Fibroblast of mammary gland (primary cell): ENCODE measurements at regions not wholly inside any gene's neighbourhood (a gene's known extent, or its start where the extent isn't known, plus 50 kb on each side); places are given as distances from the start of the nearest gene placed in this dataset.

Source experiments
- DNase-seq: peaks from one replicate; pipeline ENCODE4 v3.0.0-alpha.2; 2010; ENCODE audit warnings: low read depth
- H3K4me3 ChIP-seq: 2 replicates; pipeline ENCODE4 v1.5.1; 2011; ENCODE audit warnings: low read depth, mild to moderate bottlenecking, low read length, moderate library complexity; ENCODE audit not compliant: control insufficient read depth
- TF ChIP-seq, protein P1 (sequence below): conservative IDR thresholded peaks from 2 replicates; pipeline ENCODE4 v1.5.1; 2011; ENCODE audit warnings: low read depth, low read length, inconsistent platforms; ENCODE audit not compliant: control insufficient read depth, insufficient read depth

DNA sequence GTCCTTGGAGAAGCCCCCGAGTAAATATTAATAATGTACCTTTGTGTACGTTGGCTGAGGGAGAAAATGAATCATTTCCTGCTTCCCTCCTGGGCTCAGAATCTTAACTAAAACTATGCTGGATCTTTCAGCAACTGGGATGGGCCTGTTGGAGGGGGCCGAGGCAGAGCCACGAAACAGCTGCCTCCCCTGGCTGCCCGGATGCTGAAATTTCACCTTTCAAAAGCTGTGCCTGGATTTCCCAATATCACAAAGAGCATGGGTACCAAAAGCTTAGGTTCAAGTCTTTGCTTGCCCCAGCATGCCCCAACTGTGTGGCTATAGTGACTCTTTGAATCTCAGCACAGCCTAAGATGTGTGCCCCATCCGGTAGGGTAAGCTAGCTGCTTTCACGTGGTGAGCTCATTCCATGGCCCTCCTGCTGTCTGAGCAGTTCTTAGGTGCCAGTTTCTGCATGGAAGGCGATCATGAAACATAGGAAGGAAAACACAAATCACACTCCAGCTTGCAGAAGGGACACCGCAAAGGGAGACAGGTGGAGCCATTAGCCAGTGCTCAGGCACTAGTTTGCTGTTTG lies 473.5 kb downstream of the PTPRU start:
- DNase-seq: peak; percentile 73
- TF ChIP-seq, protein P1, sequence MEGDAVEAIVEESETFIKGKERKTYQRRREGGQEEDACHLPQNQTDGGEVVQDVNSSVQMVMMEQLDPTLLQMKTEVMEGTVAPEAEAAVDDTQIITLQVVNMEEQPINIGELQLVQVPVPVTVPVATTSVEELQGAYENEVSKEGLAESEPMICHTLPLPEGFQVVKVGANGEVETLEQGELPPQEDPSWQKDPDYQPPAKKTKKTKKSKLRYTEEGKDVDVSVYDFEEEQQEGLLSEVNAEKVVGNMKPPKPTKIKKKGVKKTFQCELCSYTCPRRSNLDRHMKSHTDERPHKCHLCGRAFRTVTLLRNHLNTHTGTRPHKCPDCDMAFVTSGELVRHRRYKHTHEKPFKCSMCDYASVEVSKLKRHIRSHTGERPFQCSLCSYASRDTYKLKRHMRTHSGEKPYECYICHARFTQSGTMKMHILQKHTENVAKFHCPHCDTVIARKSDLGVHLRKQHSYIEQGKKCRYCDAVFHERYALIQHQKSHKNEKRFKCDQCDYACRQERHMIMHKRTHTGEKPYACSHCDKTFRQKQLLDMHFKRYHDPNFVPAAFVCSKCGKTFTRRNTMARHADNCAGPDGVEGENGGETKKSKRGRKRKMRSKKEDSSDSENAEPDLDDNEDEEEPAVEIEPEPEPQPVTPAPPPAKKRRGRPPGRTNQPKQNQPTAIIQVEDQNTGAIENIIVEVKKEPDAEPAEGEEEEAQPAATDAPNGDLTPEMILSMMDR: no peak
- no peak overlapping the region for H3K4me3 ChIP-seq

DNA sequence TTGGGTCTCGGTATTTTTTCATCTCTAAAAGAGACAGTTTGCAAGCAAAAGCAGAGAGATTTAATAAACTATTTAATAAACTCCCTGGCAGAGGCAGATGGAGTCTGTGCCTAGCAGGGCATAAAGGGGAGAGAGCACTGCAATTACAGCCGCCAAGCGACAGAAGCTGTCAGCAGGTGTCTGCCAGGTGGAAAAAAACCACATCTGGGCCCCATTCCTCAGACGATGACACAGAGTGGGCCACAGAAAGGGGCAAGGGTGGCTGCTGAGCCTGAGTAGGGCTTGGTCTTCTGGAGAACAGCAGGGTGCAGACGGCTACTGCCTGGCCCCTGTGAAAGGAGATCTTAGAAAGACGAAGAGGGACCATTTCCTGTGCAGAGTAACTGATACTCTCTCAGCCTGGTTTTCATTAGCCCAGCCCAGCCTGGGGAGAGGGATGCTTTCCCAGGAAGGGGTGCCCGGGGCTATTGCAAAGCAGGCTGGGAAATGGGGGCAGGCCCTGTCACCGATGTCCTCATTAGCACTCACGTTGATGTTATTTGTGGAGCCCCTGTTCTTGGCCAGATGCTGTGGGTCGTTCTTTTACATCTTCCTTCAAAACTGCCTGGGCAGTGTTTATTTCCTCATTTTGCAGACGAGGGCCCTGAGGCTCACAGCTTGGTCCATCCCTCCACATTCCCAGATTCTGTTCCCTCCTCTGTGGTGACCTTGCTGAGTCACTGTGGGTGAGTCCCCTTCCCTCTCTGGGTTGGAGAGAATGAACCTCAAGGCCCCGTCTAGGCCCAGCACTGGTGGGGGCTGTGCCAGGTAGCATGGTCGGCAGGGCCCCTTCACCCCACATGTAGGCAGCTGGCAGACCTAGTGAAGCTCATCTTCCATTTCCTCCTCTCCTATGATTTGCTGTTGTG lies 472.7 kb downstream of the PTPRU start:
- DNase-seq: peak; percentile 84
- TF ChIP-seq, protein P1: no peak
- no peak overlapping the region for H3K4me3 ChIP-seq

DNA sequence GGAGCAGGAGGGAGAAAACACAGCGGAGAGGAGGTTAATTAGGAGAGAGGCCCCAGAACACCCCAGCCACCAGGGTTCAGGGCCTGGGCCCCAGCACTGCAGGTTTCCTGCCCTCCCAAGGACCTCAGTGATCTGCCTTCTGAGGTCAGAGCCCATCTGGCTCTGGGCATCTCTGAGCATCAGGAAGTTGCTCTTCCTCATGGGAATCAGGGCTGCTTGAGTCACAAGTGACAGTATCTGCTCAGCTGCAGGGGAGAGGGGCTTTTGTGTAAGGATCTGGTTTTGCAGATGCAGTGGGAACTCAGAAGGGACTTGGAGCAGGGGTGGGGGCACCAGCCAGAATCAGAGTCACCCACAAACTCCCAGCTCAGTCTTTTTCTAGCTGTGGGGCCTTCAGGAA lies 472.1 kb downstream of the PTPRU start:
- TF ChIP-seq, protein P1: no peak
- DNase-seq: peak; percentile 72
- no peak overlapping the region for H3K4me3 ChIP-seq

DNA sequence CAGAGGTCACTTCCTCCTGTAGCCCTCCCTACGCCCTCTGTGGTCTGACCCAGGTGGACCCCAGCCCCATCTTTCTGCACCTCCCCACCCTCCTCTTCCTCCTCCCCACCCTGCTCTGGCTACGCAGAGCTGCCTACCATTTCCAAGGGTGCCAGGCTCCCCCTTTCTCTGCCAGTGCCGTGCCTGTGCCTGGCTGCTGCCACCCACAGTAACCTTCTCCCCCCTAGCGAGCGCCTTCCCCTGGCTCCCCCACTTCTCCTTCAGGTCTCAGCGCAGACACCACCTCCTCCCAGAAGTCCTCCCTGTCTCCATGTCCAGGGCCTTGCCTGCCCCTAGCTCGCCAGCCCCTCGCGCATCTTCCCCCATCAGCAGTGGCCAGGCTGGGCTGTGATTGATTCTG lies 471.5 kb downstream of the PTPRU start:
- H3K4me3 ChIP-seq: no peak overlapping the region
- TF ChIP-seq, protein P1: no peak
- no peak for DNase-seq

DNA sequence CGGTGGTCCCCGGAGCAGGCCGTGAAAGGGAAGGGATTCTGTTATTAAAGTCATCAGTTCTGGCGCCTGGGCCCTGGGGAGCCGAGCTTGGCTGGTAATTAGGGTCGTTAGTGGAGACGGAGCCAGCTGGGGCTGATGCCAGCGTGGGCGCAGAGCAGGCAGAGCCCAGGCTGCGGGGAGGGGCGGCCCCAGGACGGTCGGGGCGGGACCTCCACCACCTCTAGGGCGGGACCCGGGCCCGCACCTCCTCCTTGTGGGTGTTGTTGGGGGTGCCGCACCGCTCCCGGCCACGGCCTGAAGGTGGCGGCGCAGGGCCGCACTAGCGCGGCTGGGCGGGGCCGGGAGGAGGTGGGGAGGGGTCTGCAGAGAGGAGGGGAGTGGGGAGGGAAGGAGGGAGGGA lies 470.6 kb downstream of the PTPRU start:
- TF ChIP-seq, protein P1: peak; percentile 42
- peak; percentile 45 for DNase-seq
- H3K4me3 ChIP-seq: no peak overlapping the region

DNA sequence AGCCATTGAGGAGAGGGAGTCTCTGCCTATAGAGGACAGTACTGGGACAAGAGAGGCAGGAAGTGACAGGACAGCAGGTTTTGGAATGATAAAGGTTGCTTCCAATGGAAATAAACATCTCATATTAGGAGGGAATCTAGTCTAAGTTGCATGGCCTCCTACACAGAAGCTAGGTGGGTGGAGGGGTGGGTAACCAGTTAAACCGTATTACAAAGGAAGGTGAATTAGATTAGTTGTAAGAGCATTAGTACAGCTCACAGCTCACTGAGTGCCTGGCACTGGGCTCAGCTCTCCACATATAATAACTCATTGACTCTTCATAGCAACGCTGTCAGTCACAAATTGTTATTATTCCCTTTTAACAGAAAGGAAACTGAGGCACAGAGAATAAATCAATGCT lies 468.1 kb downstream of the PTPRU start:
- no peak overlapping the region for H3K4me3 ChIP-seq
- TF ChIP-seq, protein P1: no peak
- no peak for DNase-seq
